Colonic mucosa (tissue), 4 donors: ENCODE measurements at regions not wholly inside any gene's neighbourhood (a gene's known extent, or its start where the extent isn't known, plus 50 kb on each side); places are given as distances from the start of the nearest gene placed in this dataset.
"Not testable (repeated sequence)": the region's sequence is repeated elsewhere in the genome, so short reads cannot be mapped to it uniquely, and the experiment has no call there.

Experiments
- DNase-seq: peaks from one replicate; pipeline ENCODE4 v3.0.0-alpha.2; 2020
- H3K27ac ChIP-seq: fragments of 200-600 bp; one replicate; pipeline ENCODE4 v1.8.0; 2021
- H3K27me3 ChIP-seq: fragments of 200-600 bp; one replicate; pipeline ENCODE4 v1.8.0; 2021
- H3K36me3 ChIP-seq: fragments of 200-600 bp; one replicate; pipeline ENCODE4 v1.8.0; 2021
- H3K4me1 ChIP-seq: fragments of 200-600 bp; one replicate; pipeline ENCODE4 v1.8.0; 2021; ENCODE audit warnings: mild to moderate bottlenecking
- H3K4me3 ChIP-seq: fragments of 200-600 bp; one replicate; pipeline ENCODE4 v1.8.0; 2021
- H3K9ac ChIP-seq, 2 donors: one replicate each; pipeline ENCODE4 v1.7.0; 2013; ENCODE audit warnings: control low read depth in 2 of 2, low read depth in 2 of 2, low read length in 2 of 2
- H3K9me3 ChIP-seq: fragments of 200-600 bp; one replicate; pipeline ENCODE4 v1.8.0; 2021
- intact Hi-C: fragments of 100-400 bp; cut with DNase I; formaldehyde crosslinking; loops from one replicate; pipeline ENCODE4 v1.14.1; 2022
- TF ChIP-seq, protein P1 (sequence below): fragments of 200-600 bp; IDR thresholded peaks from one replicate; pipeline ENCODE4 v1.8.0; 2022; ENCODE audit warnings: antibody characterized with exemption, mild to moderate bottlenecking
- donor health status: healthy.
- donor health status: DM: no; HTN: no; CAD: no.
- donor health status: DM: no; HTN: no; CAD: no.

DNA sequence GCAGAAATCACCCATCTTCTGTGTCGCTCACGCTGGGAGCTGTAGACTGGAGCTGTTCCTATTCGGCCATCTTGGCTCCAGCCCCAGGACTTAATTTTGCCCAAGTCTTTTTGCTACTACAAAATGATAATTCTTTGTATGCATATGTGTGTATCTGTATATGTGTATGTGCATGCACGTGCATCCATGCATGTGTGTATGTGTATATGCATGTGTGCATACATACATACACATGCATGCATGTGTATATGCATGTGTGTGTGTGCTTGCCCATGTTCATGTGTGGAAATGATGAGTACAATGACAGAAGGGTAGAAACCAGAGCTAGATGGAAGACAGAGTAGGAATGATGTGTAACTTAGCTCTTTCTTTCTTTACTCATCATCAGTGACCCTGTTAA is 497.9 kb upstream of the SPRED2 start:
- TF ChIP-seq, protein P1, sequence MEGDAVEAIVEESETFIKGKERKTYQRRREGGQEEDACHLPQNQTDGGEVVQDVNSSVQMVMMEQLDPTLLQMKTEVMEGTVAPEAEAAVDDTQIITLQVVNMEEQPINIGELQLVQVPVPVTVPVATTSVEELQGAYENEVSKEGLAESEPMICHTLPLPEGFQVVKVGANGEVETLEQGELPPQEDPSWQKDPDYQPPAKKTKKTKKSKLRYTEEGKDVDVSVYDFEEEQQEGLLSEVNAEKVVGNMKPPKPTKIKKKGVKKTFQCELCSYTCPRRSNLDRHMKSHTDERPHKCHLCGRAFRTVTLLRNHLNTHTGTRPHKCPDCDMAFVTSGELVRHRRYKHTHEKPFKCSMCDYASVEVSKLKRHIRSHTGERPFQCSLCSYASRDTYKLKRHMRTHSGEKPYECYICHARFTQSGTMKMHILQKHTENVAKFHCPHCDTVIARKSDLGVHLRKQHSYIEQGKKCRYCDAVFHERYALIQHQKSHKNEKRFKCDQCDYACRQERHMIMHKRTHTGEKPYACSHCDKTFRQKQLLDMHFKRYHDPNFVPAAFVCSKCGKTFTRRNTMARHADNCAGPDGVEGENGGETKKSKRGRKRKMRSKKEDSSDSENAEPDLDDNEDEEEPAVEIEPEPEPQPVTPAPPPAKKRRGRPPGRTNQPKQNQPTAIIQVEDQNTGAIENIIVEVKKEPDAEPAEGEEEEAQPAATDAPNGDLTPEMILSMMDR, result no peak
- Histone ChIP-seq H3K4me1 (no peaks in the 10 kb centered on the region), H3K4me3 (no peak overlapping the region), H3K9me3 (no peaks in the 10 kb centered on the region), H3K9ac (no peak overlapping the region), H3K27ac (no peak overlapping the region), H3K36me3 (no peaks in the 10 kb centered on the region), H3K27me3 (no peaks in the 10 kb centered on the region)
- no peak for DNase-seq
- intact Hi-C loops, result no loop called here

DNA sequence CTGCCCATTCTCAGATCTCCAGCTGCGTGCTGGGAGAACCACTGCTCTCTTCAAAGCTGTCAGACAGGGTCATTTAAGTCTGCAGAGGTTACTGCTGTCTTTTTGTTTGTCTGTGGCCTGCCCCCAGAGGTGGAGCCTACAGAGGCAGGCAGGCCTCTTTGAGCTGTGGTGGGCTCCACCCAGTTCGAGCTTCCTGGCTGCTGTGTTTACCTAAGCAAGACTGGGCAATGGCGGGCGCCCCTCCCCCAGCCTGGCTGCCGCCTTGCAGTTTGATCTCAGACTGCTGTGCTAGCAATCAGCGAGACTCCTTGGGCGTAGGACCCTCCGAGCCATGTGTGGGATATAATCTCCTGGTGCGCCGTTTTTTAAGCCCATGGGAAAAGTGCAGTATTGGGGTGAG is 497.3 kb upstream of the SPRED2 start:
- intact Hi-C loops, H3K9me3 ChIP-seq, H3K36me3 ChIP-seq, H3K9ac ChIP-seq, H3K27ac ChIP-seq, H3K27me3 ChIP-seq, H3K4me1 ChIP-seq, H3K4me3 ChIP-seq, DNase-seq: not testable (repeated sequence)

DNA sequence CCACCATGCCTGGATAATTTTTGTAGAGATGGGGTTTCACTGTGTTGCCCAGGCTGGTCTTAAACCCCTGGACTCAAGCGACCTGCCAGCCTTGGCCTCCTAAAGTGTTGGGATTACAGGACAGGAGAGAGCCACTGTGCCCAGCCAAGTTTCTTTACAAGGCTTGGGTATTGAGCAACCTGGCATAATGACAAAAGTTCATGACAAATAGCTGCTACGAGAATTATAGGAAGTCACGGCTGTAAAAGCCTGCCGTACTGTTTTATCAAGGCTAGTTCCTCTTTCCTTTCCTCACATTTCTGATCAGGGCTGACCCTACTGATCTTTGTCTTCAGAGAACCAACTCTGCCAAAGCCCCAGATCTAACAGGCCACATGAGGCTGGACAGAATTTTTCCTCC is 490.4 kb upstream of the SPRED2 start:
- TF ChIP-seq, protein P1, result no peak
- Histone ChIP-seq H3K27ac (no peak overlapping the region), H3K27me3 (no peaks in the 10 kb centered on the region), H3K9me3 (no peaks in the 10 kb centered on the region), H3K4me3 (no peak overlapping the region), H3K36me3 (no peaks in the 10 kb centered on the region), H3K4me1 (no peaks in the 10 kb centered on the region), H3K9ac (no peak overlapping the region)
- intact Hi-C loops, result no loop called here
- peak; percentile 47 for DNase-seq

DNA sequence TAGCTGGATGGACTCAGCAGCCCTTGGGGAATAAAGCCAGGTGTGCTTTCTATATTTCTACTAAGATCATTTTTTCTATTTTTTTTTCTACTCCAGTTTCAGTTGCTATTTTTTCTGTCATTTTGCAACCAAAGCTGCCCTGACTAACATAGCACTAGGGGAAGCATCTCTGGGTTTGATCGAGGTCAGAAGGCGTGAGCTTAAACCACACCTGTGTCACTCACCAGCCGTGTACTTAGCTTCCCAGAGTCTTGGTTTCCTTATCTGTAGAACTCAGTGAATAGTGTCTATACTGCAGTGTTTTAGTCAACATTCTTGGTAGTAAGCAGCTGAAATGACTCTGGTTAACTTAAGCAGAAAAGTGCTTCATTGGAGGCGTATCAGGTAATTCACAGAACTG is 489.6 kb upstream of the SPRED2 start:
- DNase-seq, result no peak
- H3K27me3 ChIP-seq, result no peaks in the 10 kb centered on the region
- no peaks in the 10 kb centered on the region for H3K36me3 ChIP-seq
- intact Hi-C loops, result no loop called here
- H3K4me3 ChIP-seq, result no peak overlapping the region
- H3K9me3 ChIP-seq, result no peaks in the 10 kb centered on the region
- TF ChIP-seq, protein P1, result no peak
- H3K9ac ChIP-seq, result no peak overlapping the region
- H3K27ac ChIP-seq, result no peak overlapping the region
- H3K4me1 ChIP-seq, result no peaks in the 10 kb centered on the region

DNA sequence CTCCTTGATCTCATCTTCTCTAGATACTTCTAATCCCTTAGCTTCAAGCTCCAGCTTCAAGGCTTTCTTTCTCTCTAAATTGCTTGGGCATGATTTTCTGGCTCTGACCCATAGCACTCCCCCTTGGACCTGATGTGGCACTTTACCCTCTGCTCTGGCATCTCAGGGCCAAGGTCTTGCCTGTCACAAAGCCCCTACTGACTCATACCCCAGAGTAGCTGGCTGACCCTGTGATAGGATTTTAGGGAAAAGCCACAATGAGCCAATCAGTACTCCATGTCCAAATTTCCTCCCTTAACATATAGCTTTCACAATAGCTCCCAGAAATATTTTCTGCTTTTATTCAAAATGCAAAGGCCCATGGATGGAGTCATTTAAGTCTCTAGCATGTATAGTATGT is 488.7 kb upstream of the SPRED2 start:
- Histone ChIP-seq H3K9ac (no peak overlapping the region), H3K36me3 (no peaks in the 10 kb centered on the region), H3K4me3 (no peak overlapping the region), H3K4me1 (no peaks in the 10 kb centered on the region), H3K9me3 (no peaks in the 10 kb centered on the region), H3K27me3 (no peaks in the 10 kb centered on the region), H3K27ac (no peak overlapping the region)
- TF ChIP-seq, protein P1, result no peak
- DNase-seq, result no peak
- intact Hi-C loops, result no loop called here

DNA sequence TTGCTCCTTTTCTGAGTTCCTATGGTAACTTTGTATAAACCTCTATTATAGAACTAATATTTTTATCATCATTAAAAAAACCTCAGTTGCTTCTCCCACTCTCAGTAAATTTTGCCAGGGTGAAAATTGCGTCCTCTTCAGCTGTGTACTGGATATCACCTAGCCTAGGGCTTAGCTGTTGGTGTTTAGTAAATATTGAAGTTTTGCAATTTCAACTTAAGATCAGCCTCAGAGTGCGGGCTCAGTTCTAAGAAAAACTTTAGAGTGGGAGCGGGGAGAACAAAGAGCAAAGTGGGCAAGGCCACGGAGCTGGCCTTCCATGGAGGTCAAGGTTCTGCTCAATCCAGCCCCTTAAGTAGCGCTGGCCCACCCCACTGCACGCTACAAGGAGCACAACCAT is 488.3 kb upstream of the SPRED2 start:
- no peak overlapping the region for H3K4me3 ChIP-seq
- intact Hi-C loops, result no loop called here
- no peak overlapping the region for H3K9ac ChIP-seq
- H3K9me3 ChIP-seq, result no peaks in the 10 kb centered on the region
- no peak overlapping the region for H3K27ac ChIP-seq
- no peaks in the 10 kb centered on the region for H3K27me3 ChIP-seq
- TF ChIP-seq, protein P1, result no peak
- DNase-seq, result no peak
- no peaks in the 10 kb centered on the region for H3K4me1 ChIP-seq
- no peaks in the 10 kb centered on the region for H3K36me3 ChIP-seq
